Heart left ventricle (tissue), 16 donors: ENCODE measurements at regions not wholly inside any gene's neighbourhood (a gene's known extent, or its start where the extent isn't known, plus 50 kb on each side); places are given as distances from the start of the nearest gene placed in this dataset.

Experiments
- ATAC-seq, 4 donors: fragments of 200-7000 bp; cut with Tn5 transposase; one replicate each; pipeline ENCODE4 v1.9.1; 2020 to 2022; ENCODE audit warnings: moderate library complexity in 4 of 4, mild to moderate bottlenecking in 3 of 4, moderate number of reproducible peaks in 1 of 4
- DNase-seq, 5 donors: peaks; one replicate each; pipeline ENCODE4 v3.0.0-alpha.2; 2020
- H3K27ac ChIP-seq, 12 donors: fragments of 200-600 bp; sonication (generic) in 4 of 12; one replicate each; pipeline versions ENCODE4 v1.5.0 to v1.8.0; 2016 to 2022; ENCODE audit warnings: mild to moderate bottlenecking in 2 of 12
- H3K27me3 ChIP-seq, 9 donors: fragments of 200-600 bp; sonication (generic) in 2 of 9; one replicate each; pipeline versions ENCODE4 v1.5.1 to v1.8.0; 2016 to 2022; ENCODE audit warnings: mild to moderate bottlenecking in 3 of 9
- H3K36me3 ChIP-seq, 9 donors: fragments of 200-600 bp; sonication (generic) in 2 of 9; one replicate each; pipeline versions ENCODE4 v1.5.0 to v1.8.0; 2018 to 2022; ENCODE audit warnings: mild to moderate bottlenecking in 2 of 9
- H3K4me1 ChIP-seq, 12 donors: fragments of 200-600 bp; sonication (generic) in 4 of 12; one replicate each; pipeline versions ENCODE4 v1.5.0 to v1.8.0; 2016 to 2022; ENCODE audit warnings: mild to moderate bottlenecking in 3 of 12
- H3K4me3 ChIP-seq, 12 donors: fragments of 200-600 bp; sonication (generic) in 4 of 12; one replicate each; pipeline versions ENCODE4 v1.5.0 to v1.8.0; 2017 to 2022; ENCODE audit warnings: mild to moderate bottlenecking in 9 of 12, moderate library complexity in 4 of 12
- H3K9me3 ChIP-seq, 12 donors: fragments of 200-600 bp; sonication (generic) in 4 of 12; one replicate each; pipeline versions ENCODE4 v1.5.0 to v1.8.0; 2016 to 2022; ENCODE audit warnings: mild to moderate bottlenecking in 1 of 12
- POLR2A ChIP-seq, 2 donors: fragments of 450-650 bp; IDR thresholded peaks; one replicate each; pipeline ENCODE4 v1.6.1; 2017; ENCODE audit warnings: antibody characterized with exemption in 2 of 2, mild to moderate bottlenecking in 2 of 2, moderate library complexity in 2 of 2
- WGBS, 4 donors: extraction: QIAGEN DNeasy Blood & Tissue Kit in 2 of 4; methylation state at CpG; one replicate each; pipeline versions ENCODE4 v1.1.5 to v1.1.7; 2013 to 2018; 5-methylcytosine and 5-hydroxymethylcytosine counted together
- intact Hi-C, 10 donors: fragments of 100-400 bp; cut with DNase I; formaldehyde crosslinking; loops; one replicate each; pipeline versions ENCODE4 v1.11.1 to v1.14.2; 2022
- TF ChIP-seq, protein P1 (sequence below), 12 donors: fragments of 200-600 bp; sonication (generic) in 4 of 12; IDR thresholded peaks; one replicate each; pipeline versions ENCODE4 v1.5.0 to v1.8.0; 2018 to 2022; ENCODE audit warnings: antibody characterized with exemption in 12 of 12, mild to moderate bottlenecking in 5 of 12
- donor health status: ischemic (EF 13 %, LVEDD 7.1; RV severe dilation, severe dysfunction).
- donor health status: healthy with polysubstance abuse.
- donor health status: DM: no; HTN: yes; CAD: no.
- donor health status: DM: no; HTN: no; CAD: no.
- donor health status: ischemic (EF 25% LVEDD 6.9; RV normal size, moderate dysfunction).
- donor health status: ischemic (EF 25% LVEDD 5.7; RV mildly dilated, moderate dysfunction).
- donor health status: healthy.
- donor health status: DM: yes; HTN: yes; CAD: no.
- donor health status: ischemic (EF 35%, LVEDD 5.7; RV mildly dilated, moderate dysfunction).
- donor health status: nonischemic (EF 11% LVEDD 7.7; RV severe dilation, severe dysfunction).
- donor health status: DM: yes; HTN: yes; CAD: no.
- donor health status: PGD.
- donor health status: ischemic (EF 29% LVEDD 5.4; RV normal size, mild dysfunction).
- donor health status: nonischemic (EF 23%, LVEDD 6.1; RV moderate dilation, normal function).

DNA sequence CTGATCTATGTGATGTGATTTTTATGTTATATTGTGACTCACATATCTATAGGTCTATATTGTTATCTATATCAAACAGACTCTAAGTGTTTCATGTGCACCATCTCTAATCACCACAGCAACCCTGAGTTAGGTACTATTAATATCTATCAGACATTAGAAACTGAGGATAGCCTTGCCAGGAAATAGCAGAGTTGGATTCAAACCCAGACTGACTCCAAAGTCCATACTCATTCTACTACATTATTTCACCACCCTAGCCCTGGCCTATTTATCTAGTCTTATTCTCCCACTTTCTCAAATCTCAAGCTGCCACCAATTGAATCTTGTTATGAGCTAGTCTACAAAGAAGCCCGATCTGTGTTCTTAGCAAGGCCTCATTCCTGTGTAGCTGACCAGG, 65.4 kb upstream of the GNAO1 start:
- intact Hi-C loops, result no loop called here
- DNase-seq (no peak), ATAC-seq (peak in 2 of 4 donors; percentile 39 to 46)
- Histone ChIP-seq H3K36me3 (no peaks in the 10 kb centered on the region), H3K27me3 (peaks cover 0 to 2% (median 0%) of the 10 kb centered on the region in 9 donors), H3K27ac (no peak overlapping the region), H3K4me3 (no peak overlapping the region), H3K4me1 (peaks cover 0 to 4% (median 0%) of the 10 kb centered on the region in 12 donors), H3K9me3 (no peaks in the 10 kb centered on the region)
- no peak for TF ChIP-seq POLR2A (IDR thresholded peaks at IDR 0.05)
- TF ChIP-seq, protein P1, sequence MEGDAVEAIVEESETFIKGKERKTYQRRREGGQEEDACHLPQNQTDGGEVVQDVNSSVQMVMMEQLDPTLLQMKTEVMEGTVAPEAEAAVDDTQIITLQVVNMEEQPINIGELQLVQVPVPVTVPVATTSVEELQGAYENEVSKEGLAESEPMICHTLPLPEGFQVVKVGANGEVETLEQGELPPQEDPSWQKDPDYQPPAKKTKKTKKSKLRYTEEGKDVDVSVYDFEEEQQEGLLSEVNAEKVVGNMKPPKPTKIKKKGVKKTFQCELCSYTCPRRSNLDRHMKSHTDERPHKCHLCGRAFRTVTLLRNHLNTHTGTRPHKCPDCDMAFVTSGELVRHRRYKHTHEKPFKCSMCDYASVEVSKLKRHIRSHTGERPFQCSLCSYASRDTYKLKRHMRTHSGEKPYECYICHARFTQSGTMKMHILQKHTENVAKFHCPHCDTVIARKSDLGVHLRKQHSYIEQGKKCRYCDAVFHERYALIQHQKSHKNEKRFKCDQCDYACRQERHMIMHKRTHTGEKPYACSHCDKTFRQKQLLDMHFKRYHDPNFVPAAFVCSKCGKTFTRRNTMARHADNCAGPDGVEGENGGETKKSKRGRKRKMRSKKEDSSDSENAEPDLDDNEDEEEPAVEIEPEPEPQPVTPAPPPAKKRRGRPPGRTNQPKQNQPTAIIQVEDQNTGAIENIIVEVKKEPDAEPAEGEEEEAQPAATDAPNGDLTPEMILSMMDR (IDR thresholded peaks at IDR 0.05), result no peak
- 88 to 95% (median 92%) methylated on average over 1 of the region's 1 CpG for WGBS, 4 donors

DNA sequence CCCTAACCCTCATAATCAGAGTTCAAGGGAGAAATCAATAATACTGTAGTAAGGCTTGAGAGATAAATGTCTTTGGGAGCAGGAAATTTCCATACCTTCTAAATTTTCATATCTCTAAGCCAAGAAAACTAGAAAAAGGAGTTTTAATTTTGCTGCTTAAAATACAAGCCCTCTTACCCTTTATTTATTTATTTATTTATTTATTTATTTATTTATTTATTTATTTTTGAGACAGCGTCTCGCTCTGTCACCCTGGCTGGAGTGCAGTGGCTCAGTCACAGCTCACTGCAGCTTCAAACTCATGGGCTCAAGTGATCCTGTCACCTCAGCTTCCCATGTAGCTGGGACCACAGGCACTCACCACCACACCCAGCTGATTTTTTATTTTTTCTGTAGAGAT, 69.0 kb upstream of the GNAO1 start:
- DNase-seq (no peak), ATAC-seq (no peak)
- Histone ChIP-seq H3K36me3 (no peaks in the 10 kb centered on the region), H3K4me1 (peaks cover 0 to 4% (median 0%) of the 10 kb centered on the region in 12 donors), H3K9me3 (no peaks in the 10 kb centered on the region), H3K27me3 (peaks cover 0 to 2% (median 0%) of the 10 kb centered on the region in 9 donors), H3K4me3 (no peak overlapping the region), H3K27ac (no peak overlapping the region)
- intact Hi-C loops, result no loop called here
- WGBS, 4 donors, result 89 to 95% (median 90%) methylated on average over 2 of the region's 2 CpGs
- no peak for TF ChIP-seq POLR2A (IDR thresholded peaks at IDR 0.05)

DNA sequence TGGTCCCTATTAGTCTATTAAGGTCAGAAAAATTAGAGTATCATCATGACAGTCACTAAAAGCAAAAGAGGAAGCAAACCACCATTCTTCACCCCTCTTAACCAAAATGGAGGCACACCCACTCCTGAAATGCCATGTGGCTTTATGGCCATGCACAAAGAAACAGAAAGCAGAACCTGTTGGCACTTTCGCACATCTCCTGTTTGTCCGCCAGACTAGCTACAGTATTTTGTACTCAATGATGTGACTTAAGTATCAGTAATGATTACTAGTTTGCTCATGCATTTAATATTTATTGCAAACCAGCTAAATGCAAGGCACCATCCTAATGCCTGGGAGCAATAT, 70.2 kb upstream of the GNAO1 start:
- Histone ChIP-seq H3K9me3 (no peaks in the 10 kb centered on the region), H3K27ac (no peak overlapping the region), H3K36me3 (no peaks in the 10 kb centered on the region), H3K4me3 (no peak overlapping the region), H3K27me3 (peaks cover 0 to 2% (median 0%) of the 10 kb centered on the region in 9 donors), H3K4me1 (peaks cover 0 to 4% (median 0%) of the 10 kb centered on the region in 12 donors)
- DNase-seq, result no peak
- intact Hi-C loops, result no loop called here
- no peak for ATAC-seq
- WGBS, 4 donors, result 94 to 98% (median 95%) methylated on average over 2 of the region's 2 CpGs
- TF ChIP-seq, protein P1 (IDR thresholded peaks at IDR 0.05), result no peak
- no peak for TF ChIP-seq POLR2A (IDR thresholded peaks at IDR 0.05)

DNA sequence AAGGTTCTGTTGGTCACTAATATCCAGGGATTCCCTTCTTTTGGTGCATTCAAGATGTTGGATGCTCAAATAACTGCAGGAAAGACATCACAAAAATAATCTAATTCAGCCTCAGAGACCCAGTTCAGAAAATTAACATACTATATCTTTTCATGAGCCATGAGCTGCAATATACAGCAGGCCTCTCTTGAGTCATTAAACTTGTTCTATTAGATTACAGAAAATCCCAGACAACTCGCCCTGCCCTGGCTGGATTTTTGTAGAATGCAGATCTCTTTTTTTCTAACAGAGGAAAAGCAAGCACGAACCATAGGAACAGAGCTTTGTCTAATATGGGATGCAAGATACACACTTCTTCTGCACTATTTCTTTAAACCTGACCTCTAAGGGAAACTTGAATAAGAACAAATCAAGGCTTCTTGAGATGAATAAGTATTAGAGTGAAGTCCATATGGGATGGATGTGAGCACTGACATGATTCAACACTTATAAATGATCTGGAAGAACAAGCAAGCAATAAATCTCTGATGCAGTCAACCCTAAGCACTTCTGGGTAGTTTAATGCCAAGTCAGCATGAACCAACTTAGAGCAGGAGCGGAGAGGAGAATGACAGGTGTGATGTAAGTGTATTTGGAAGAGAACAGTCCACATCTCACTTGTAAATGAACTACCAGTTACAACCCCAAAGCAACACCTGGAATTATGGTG, 70.7 kb upstream of the GNAO1 start:
- Histone ChIP-seq H3K27me3 (peaks cover 0 to 2% (median 0%) of the 10 kb centered on the region in 9 donors), H3K9me3 (no peaks in the 10 kb centered on the region), H3K4me1 (peaks cover 0 to 4% (median 0%) of the 10 kb centered on the region in 12 donors), H3K36me3 (no peaks in the 10 kb centered on the region), H3K27ac (no peak overlapping the region), H3K4me3 (no peak overlapping the region)
- intact Hi-C loops, result no loop called here
- DNase-seq (no peak), ATAC-seq (no peak)
- TF ChIP-seq POLR2A (IDR thresholded peaks at IDR 0.05), result no peak
- TF ChIP-seq, protein P1 (IDR thresholded peaks at IDR 0.05), result no peak
- WGBS, 4 donors, result 81 to 87% (median 84%) methylated on average over 3 of the region's 3 CpGs

DNA sequence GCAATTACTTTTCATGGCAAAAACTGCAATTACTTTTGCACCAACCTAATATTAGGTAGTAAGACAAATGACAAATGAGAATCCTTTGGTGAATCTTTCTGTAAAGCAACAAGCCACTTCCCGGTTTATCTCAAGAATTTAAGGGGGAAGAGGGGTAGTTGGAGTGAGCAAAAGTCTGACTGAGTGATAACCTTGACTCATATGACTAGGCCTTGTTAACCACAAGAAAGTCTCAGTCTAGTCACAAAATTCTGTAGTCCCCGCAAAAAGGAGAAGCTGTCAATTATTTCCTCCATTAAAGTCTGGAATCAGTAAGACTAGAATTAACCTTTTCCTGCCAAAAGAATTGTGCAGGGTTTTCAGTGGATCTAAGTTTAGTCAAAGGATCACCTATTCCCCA, 72.2 kb upstream of the GNAO1 start:
- Histone ChIP-seq H3K4me1 (no peaks in the 10 kb centered on the region), H3K4me3 (no peak overlapping the region), H3K9me3 (no peaks in the 10 kb centered on the region), H3K27ac (no peak overlapping the region), H3K36me3 (no peaks in the 10 kb centered on the region), H3K27me3 (peaks cover 0 to 2% (median 0%) of the 10 kb centered on the region in 9 donors)
- ATAC-seq, result no peak
- DNase-seq, result no peak
- intact Hi-C loops, result no loop called here
- 62 to 83% (median 72%) methylated on average over 2 of the region's 2 CpGs for WGBS, 4 donors
- no peak for TF ChIP-seq POLR2A (IDR thresholded peaks at IDR 0.05)
- TF ChIP-seq, protein P1 (IDR thresholded peaks at IDR 0.05), result no peak
